H9 (cell line): ENCODE measurements at regions not wholly inside any gene's neighbourhood (a gene's known extent, or its start where the extent isn't known, plus 50 kb on each side); places are given as distances from the start of the nearest gene placed in this dataset.

Source experiments
- DNase-seq: peaks from one replicate; pipeline ENCODE4 v3.0.0-alpha.2; 2017
- H2AFZ ChIP-seq: one replicate; pipeline ENCODE4 v1.6.1; 2013; ENCODE audit warnings: mild to moderate bottlenecking, low read length, control low read depth, moderate library complexity
- H2AK5ac ChIP-seq: 2 replicates; pipeline ENCODE4 v1.6.1; 2013; ENCODE audit warnings: low read length, control low read depth, mixed read lengths; ENCODE audit not compliant: insufficient read length
- H2BK120ac ChIP-seq: one replicate; pipeline ENCODE4 v1.6.1; 2013; ENCODE audit warnings: low read depth, mild to moderate bottlenecking, low read length, control low read depth, inconsistent platforms; ENCODE audit not compliant: poor library complexity, severe bottlenecking
- H2BK12ac ChIP-seq: 2 replicates; pipeline ENCODE4 v1.6.1; 2013; ENCODE audit warnings: low read length, control low read depth, mixed read lengths, low read depth; ENCODE audit not compliant: insufficient read length
- H2BK15ac ChIP-seq: 2 replicates; pipeline ENCODE4 v1.6.1; 2013; ENCODE audit warnings: low read depth, low read length, control low read depth
- H2BK20ac ChIP-seq: one replicate; pipeline ENCODE4 v1.6.1; 2013; ENCODE audit warnings: low read depth, mild to moderate bottlenecking, low read length, control low read depth, inconsistent platforms; ENCODE audit not compliant: poor library complexity, severe bottlenecking
- H2BK5ac ChIP-seq: 2 replicates; pipeline ENCODE4 v1.6.1; 2013; ENCODE audit warnings: low read length, control low read depth, mixed read lengths; ENCODE audit not compliant: insufficient read length
- H3K14ac ChIP-seq: 2 replicates; pipeline ENCODE4 v1.6.1; 2013; ENCODE audit warnings: low read length, control low read depth; ENCODE audit not compliant: insufficient read depth
- H3K18ac ChIP-seq: 2 replicates; pipeline ENCODE4 v1.6.1; 2013; ENCODE audit warnings: low read depth, mild to moderate bottlenecking, mixed read lengths, low read length, control low read depth; ENCODE audit not compliant: insufficient read length
- H3K23ac ChIP-seq: 2 replicates; pipeline ENCODE4 v1.6.1; 2013; ENCODE audit warnings: low read length, control low read depth, mixed read lengths, low read depth; ENCODE audit not compliant: insufficient read length
- H3K23me2 ChIP-seq: 2 replicates; pipeline ENCODE4 v1.6.1; 2013; ENCODE audit warnings: low read depth, mild to moderate bottlenecking, mixed read lengths, low read length, control low read depth; ENCODE audit not compliant: insufficient read length, poor library complexity, severe bottlenecking
- H3K27ac ChIP-seq: 2 replicates; pipeline ENCODE4 v1.5.1; 2013; ENCODE audit warnings: low read length, control low read depth, mixed read lengths, low read depth; ENCODE audit not compliant: insufficient read length
- H3K27me3 ChIP-seq: 2 replicates; pipeline ENCODE4 v1.6.1; 2013; ENCODE audit warnings: low read length, control low read depth, inconsistent platforms; ENCODE audit not compliant: insufficient read depth
- H3K4ac ChIP-seq: 2 replicates; pipeline ENCODE4 v1.6.1; 2013; ENCODE audit warnings: low read depth, mild to moderate bottlenecking, control low read depth, inconsistent platforms, low read length, moderate library complexity
- H3K4me1 ChIP-seq: 2 replicates; pipeline ENCODE4 v1.6.1; 2013; ENCODE audit warnings: low read length, control low read depth, inconsistent platforms; ENCODE audit not compliant: insufficient read depth
- H3K4me2 ChIP-seq: 2 replicates; pipeline ENCODE4 v1.6.1; 2013; ENCODE audit warnings: low read length, control low read depth, mixed read lengths; ENCODE audit not compliant: insufficient read length, insufficient read depth
- H3K56ac ChIP-seq: 2 replicates; pipeline ENCODE4 v1.6.1; 2013; ENCODE audit warnings: low read depth, mild to moderate bottlenecking, mixed read lengths, low read length, control low read depth; ENCODE audit not compliant: insufficient read length
- H3K79me1 ChIP-seq: 2 replicates; pipeline ENCODE4 v1.6.1; 2013; ENCODE audit warnings: low read depth, mild to moderate bottlenecking, moderate library complexity, low read length, control low read depth, inconsistent platforms; ENCODE audit not compliant: insufficient read depth, poor library complexity, severe bottlenecking
- H3K79me2 ChIP-seq: 2 replicates; pipeline ENCODE4 v1.6.1; 2013; ENCODE audit warnings: low read length, control low read depth, inconsistent platforms; ENCODE audit not compliant: insufficient read depth
- H3K9ac ChIP-seq: 2 replicates; pipeline ENCODE4 v1.6.1; 2013; ENCODE audit warnings: low read length, control low read depth, mixed read lengths; ENCODE audit not compliant: insufficient read length; ENCODE audit errors: extremely low read depth
- H3K9me3 ChIP-seq: one replicate; pipeline ENCODE4 v1.6.1; 2013; ENCODE audit warnings: low read depth, low read length, inconsistent platforms; ENCODE audit not compliant: control insufficient read depth
- H3T11ph ChIP-seq: one replicate; pipeline ENCODE4 v1.6.1; 2013; ENCODE audit warnings: mild to moderate bottlenecking, low read length, control low read depth, inconsistent platforms
- H4K20me1 ChIP-seq: one replicate; pipeline ENCODE4 v1.6.1; 2013; ENCODE audit not compliant: control insufficient read depth, insufficient read length, insufficient read depth
- H4K5ac ChIP-seq: 2 replicates; pipeline ENCODE4 v1.6.1; 2013; ENCODE audit warnings: low read depth, mild to moderate bottlenecking, mixed read lengths, low read length, control low read depth; ENCODE audit not compliant: insufficient read length
- H4K8ac ChIP-seq: replicated peaks from 2 replicates; pipeline ENCODE4 v1.6.1; 2013; ENCODE audit warnings: low read length, control low read depth, mixed read lengths, low read depth; ENCODE audit not compliant: insufficient read length
- H4K91ac ChIP-seq: 2 replicates; pipeline ENCODE4 v1.6.1; 2013; ENCODE audit warnings: low read depth, mild to moderate bottlenecking, moderate library complexity, mixed read lengths, low read length, control low read depth; ENCODE audit not compliant: insufficient read length
- H3K27ac Mint-ChIP-seq, 3 experiments: 2 replicates in 2 of 3; 3 replicates in 1 of 3; pipeline ENCODE4 v1.8.0; 2020 to 2021; ENCODE audit warnings: mixed read lengths in 3 of 3, mild to moderate bottlenecking in 1 of 3, moderate library complexity in 1 of 3
- H3K27me3 Mint-ChIP-seq: 2 replicates; pipeline ENCODE4 v1.8.0; 2021; ENCODE audit warnings: low read depth, mild to moderate bottlenecking, moderate library complexity, mixed read lengths
- H3K36me3 Mint-ChIP-seq, 3 experiments: 2 replicates in 2 of 3; 3 replicates in 1 of 3; pipeline ENCODE4 v1.8.0; 2020 to 2021; ENCODE audit warnings: low read depth in 3 of 3, mixed read lengths in 3 of 3; ENCODE audit not compliant: insufficient read depth in 1 of 3
- H3K4me1 Mint-ChIP-seq, 2 experiments: 2 replicates each; pipeline ENCODE4 v1.8.0; 2020; ENCODE audit warnings: mixed read lengths in 2 of 2
- H3K4me3 Mint-ChIP-seq, 2 experiments: 2 replicates in 1 of 2; 3 replicates in 1 of 2; pipeline ENCODE4 v1.8.0; 2020 to 2021; ENCODE audit warnings: mild to moderate bottlenecking in 2 of 2, mixed read lengths in 2 of 2, moderate library complexity in 1 of 2
- H3K9me3 Mint-ChIP-seq, 2 experiments: 2 replicates in 1 of 2; 3 replicates in 1 of 2; pipeline ENCODE4 v1.8.0; 2020; ENCODE audit warnings: mild to moderate bottlenecking in 2 of 2, mixed read lengths in 2 of 2, moderate library complexity in 1 of 2
- CTCF ChIP-seq: fragments of 200-600 bp; sonication (generic); conservative IDR thresholded peaks from 3 replicates; pipeline ENCODE4 v1.8.0; 2021; ENCODE audit warnings: antibody characterized with exemption, mild to moderate bottlenecking
- WGBS: extraction: QIAGEN DNeasy Blood & Tissue Kit; methylation state at CpG from one replicate; pipeline ENCODE4 v1.1.7; 2013; ENCODE audit warnings: missing lambda C conversion rate, low lambda C conversion rate, mixed read lengths; ENCODE audit not compliant: insufficient read length; ENCODE audit errors: extremely low coverage; 5-methylcytosine and 5-hydroxymethylcytosine counted together

- no peaks in the 10 kb centered on the region for H3K23me2 ChIP-seq
- no peak overlapping the region for H3K18ac ChIP-seq
- no peak overlapping the region for H3K27ac Mint-ChIP-seq
- H2AK5ac ChIP-seq = no peak overlapping the region
- no peak overlapping the region for H2BK15ac ChIP-seq
- no peak overlapping the region for H3T11ph ChIP-seq
- no peak overlapping the region for H2BK12ac ChIP-seq
- H3K79me2 ChIP-seq = no peaks in the 10 kb centered on the region
- H3K36me3 Mint-ChIP-seq = no peaks in the 10 kb centered on the region; a peak in 1 of 7 replicates
- H3K27me3 ChIP-seq = no peaks in the 10 kb centered on the region
- H2BK20ac ChIP-seq = no peak overlapping the region
- no peak overlapping the region for H3K27ac ChIP-seq
- no peaks in the 10 kb centered on the region for H3K4me1 ChIP-seq
- H3K4ac ChIP-seq = no peak overlapping the region
- peaks cover 1% of the 10 kb centered on the region for H3K27me3 Mint-ChIP-seq
- no peaks in the 10 kb centered on the region for H3K9me3 ChIP-seq
- H3K9ac ChIP-seq = no peak overlapping the region
- H2BK5ac ChIP-seq = no peak overlapping the region
- H3K4me3 Mint-ChIP-seq = no peak overlapping the region
- peaks cover 0 to 3% of the 10 kb centered on the region in 2 experiments; a peak in 2 of 5 replicates for H3K9me3 Mint-ChIP-seq
- no peaks in the 10 kb centered on the region for H4K20me1 ChIP-seq
- no peak for TF ChIP-seq CTCF
- no peak overlapping the region for H2BK120ac ChIP-seq
- WGBS = no CpG with 5 or more reads among the region's 5 CpGs
- no peak overlapping the region for H3K23ac ChIP-seq
- H4K5ac ChIP-seq = no peak overlapping the region
- DNase-seq = no peak
- H3K4me1 Mint-ChIP-seq = no peaks in the 10 kb centered on the region
- H4K8ac ChIP-seq = no peak overlapping the region
- no peak overlapping the region for H4K91ac ChIP-seq
- H3K4me2 ChIP-seq = no peak overlapping the region
- no peaks in the 10 kb centered on the region for H3K79me1 ChIP-seq
- no peak overlapping the region for H2AFZ ChIP-seq
- H3K14ac ChIP-seq = no peak overlapping the region
- no peak overlapping the region for H3K56ac ChIP-seq
Measured at GRCh38 chr7:69186974-69187373, 411.3 kb upstream of the AUTS2 start.
